GM18508 (cell line): ENCODE measurements at regions not wholly inside any gene's neighbourhood (a gene's known extent, or its start where the extent isn't known, plus 50 kb on each side); places are given as distances from the start of the nearest gene placed in this dataset.

Source experiments
- ATAC-seq: cut with Tn5 transposase; IDR thresholded peaks from one replicate; pipeline ENCODE4 v1.9.1; 2021; ENCODE audit warnings: moderate number of reproducible peaks; ENCODE audit not compliant: insufficient read depth, unreplicated experiment

DNA sequence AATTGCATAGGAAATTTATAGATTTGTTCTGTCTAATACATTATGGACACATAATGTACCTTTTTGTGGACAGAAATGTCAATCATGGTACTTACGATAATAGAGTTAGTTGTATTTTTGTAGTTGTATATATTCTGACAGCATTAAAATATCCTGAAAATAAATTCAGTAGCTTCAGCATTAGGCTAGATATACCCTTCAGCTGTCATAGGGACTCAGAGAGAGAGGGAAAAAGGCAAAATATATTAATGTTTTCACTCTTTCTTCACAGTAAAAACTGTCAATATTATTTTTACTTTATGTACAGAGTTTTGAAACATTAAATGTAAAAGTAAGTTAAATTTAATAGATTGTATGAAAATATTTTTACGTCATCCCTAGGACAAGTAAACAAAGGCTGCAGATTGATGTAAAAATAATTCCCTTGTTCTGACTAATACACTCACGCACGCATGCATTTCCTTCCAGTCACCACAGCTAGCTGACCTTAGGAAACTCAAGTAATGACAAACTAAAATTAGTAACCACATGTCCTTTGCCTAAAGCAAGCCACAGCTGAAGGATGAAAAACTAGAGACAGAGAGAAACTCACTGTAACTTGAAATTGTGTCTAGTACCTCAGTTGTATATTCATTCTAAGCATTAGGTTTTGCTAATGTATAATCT is 104.7 kb upstream of the CARD18 start:
- ATAC-seq: no peak

DNA sequence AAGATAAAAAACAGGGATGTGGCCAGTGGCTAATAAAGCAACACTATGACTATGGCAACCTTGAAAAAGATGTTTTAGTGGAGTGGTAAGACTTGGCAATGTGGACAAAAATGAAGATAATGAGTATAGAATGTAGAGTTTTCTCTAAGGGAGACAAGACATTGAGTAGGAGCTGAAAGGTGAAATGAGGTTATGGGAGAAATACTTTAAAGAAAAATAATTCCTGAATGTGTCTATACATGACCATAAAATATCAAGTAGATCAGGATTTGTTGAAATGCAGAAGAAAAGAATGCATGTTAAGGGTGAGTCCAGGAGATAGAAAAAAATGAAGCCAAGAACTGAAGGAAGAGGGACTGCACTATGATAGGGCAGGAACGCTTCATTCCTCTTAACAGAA is 101.6 kb upstream of the CARD18 start:
- ATAC-seq: no peak

DNA sequence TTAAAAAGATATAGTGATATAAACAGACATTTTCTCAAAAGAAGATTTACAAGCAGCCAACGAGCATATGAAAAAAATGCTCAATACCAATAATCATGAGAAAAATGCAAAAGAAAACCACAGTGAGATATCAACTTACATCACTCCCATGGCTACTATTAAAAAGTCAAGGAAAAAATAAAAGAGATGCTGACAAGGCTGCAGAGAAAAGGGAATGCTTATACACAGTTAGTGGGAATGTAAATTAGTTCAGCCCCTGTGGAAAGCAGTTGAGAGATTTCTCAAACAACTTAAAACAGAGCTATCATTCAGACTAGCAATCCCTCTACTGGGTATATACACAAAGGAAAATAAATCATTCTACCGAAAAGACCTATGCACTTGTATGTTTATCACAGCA is 97.1 kb upstream of the CARD18 start:
- no peak for ATAC-seq

DNA sequence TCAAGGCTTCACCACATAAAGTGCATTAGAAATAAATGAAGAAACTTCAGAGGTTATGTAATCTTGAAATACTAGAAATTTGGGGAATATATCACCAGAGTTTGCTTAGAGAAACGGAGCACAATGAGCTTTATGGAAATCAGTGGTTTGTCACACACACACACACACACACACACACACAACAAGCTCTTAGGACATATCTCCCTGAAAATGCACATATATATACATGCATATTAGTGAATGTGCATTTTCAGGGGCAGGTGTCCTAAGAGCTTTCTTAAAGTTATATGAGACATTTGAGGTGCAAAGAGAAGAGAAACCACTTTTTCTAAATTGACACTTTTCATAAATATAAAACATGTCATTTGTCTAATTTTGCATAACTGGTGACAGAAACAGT is 93.7 kb upstream of the CARD18 start:
- ATAC-seq: no peak

DNA sequence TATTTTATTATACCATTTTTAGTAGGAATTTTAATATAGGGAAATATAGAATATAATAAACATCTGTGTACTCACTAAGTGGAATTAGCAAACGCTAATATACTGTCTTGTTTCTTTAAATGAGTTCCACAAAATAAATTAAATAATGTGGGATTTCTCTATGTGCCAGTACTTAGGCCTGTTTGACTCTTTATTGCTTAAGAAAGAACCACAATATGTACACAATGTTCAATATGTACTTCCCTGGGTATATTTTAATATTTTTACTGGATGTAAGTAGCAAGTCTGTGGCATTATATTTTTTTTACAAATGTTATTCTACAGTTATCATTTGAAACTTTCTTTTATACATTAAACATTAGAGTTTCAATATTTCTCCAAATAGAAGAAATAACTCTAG is 92.5 kb upstream of the CARD18 start:
- ATAC-seq: no peak

DNA sequence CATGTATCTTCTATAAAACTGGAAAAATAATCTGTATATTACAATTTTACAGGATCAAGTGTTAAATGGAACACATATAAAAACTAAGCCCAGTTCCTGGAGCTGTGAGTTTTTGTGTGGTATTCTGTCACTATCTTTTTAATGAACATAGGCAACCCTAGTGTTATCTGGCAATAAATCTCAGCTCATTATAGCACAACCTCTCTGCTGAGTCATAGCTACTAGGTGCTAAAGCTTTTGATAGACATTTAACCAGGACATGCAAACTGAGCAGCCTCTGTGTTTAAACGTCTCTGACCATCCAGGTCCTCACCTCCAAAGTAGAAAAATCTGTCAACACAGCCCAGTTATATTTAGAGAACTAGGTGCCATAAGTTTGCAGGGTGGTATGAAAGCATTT is 91.0 kb upstream of the CARD18 start:
- no peak for ATAC-seq

DNA sequence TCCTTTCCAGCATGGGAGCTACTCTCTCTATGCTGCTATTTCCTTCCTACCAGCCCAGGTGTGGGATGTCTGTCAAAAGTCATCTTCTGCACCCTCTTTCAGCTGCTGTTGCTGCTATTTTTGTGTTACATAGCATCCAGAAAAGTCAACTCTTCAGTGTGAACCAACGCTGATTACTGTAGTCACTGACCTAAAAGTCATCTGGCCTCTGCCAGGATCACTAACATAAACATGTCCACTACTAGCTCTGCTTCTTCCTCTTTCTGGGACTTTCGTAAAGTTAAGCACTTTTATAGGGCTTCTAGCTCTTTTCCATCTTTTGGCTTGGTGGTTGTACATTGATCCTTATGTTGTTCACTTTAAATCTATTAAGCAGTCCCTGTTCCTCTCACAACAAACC is 90.2 kb upstream of the CARD18 start:
- no peak for ATAC-seq

DNA sequence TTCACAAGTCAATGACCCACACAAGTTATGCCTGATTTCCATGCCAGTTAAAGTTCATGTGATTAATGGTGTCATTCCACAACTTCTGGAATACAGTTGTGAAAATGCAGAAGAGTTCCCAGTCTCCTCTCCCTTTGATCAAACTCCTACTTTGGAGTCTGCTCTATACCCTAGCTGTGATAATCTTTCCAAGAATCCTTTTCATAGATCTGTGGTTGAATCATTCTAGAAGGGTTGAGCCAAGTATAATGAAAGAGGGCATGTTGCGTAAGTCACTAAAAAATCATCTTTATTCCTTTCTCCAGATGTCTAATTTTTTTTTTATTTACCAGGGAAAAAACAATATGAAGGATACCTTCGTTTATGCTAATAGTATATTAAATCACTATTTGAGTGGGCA is 89.7 kb upstream of the CARD18 start:
- no peak for ATAC-seq

DNA sequence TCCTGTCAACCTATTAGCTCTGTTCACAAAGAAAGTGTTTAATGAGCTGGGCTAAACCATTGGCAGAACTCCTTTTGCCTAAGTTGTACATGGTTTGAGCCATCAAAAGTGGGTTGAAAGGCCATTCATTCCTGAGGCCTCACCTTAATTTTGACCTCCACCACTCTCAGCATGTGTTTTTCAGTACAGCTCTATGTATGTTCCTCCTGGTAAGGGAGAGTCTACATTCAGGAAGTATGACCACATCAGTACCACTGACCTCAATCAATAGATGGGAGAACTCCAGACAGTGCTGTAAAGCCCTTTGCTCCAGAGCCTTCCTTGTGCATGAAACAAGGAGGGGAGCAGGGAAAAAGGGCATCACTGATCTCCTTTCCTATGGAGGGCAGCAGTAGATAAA is 87.8 kb upstream of the CARD18 start:
- ATAC-seq: no peak

DNA sequence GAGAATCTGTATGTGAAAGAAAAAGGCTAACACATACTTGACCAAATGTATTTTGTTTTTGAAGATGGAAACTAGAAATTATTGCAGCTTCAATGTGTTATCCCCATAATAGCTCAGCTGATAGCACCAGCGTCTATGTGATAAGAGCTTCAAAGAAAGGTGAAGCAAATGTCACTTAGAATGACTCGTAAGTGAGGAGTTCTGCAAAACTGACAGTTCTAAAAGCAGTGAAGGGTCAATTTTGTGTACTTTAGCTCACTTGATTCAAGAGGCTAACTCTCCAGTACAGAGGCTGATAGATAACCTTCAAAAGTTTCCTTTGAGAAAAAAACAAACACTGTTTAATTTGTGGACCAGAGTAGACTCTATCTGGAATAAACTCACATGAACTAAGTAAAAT is 87.2 kb upstream of the CARD18 start:
- no peak for ATAC-seq

DNA sequence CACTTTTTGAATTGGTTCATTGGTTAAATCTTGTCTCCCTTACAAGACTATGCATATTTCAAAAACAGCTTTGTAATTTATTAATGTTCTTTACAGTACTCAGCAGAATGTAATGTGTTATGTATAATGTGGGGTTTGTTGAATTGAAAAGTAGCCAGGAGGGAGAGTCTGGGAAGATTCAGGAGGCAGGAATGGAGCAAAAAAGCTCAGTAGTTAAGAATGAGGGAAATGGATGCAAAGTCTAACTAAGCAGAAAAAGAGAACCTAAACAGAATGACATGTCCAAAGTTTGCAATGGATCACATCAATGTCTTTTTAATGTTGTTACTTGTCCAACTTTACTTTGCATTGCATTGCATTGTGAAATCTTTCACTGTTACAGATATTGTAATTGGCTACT is 86.5 kb upstream of the CARD18 start:
- ATAC-seq: no peak

DNA sequence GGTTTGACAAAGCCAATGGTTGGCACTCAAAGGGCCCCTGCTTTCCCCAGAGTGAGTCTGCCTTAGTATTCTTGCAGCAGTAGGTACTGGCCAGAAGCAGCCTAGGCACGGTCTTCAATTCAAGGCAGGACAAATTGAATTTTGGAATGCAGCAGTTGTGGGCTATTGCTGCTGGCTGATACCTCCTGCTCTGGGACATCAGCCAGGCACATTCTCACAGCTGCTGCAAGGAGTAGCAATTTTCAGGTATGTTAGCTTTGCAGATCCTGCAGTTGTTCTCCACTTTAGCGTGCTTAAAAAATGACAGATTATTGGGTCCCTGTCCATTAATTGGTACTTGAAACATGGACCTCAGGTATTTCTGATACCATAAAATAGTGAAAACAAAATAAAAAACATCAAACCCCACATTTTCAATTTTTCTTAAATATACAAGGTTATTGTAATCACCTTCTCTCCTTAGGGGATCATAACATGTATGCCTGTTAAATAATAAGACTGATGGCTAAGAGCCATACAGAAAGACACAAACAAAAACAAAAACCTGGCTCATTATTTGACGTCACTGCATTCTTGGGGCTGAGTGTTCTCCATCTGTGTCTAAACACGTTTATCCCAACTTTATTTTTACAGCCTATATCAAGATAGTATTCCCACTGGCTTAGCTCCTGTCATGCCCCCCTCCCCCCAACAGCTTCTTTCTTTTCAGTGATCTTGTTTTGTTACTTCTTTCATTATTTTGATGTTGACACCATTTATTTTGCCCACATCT is 85.1 kb upstream of the CARD18 start:
- no peak for ATAC-seq

DNA sequence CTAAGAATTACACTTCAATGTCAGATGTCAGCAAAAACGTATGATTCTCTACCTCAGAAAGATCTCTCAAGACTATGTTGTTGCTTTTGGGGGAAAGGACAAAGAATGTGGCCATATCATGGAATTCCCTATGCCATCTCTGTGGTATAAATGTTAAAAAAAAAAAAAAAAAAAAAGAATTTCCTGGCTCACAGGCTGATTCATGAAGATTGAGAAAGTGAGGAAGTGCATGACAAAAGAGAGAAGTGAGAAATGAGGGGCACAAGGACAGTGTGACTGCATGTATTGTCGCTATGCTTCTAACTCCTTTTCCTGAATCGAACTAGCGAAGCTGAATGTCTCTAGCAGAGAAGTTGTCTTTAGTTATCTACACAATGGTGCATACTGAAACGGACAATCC is 80.6 kb upstream of the CARD18 start:
- no peak for ATAC-seq

DNA sequence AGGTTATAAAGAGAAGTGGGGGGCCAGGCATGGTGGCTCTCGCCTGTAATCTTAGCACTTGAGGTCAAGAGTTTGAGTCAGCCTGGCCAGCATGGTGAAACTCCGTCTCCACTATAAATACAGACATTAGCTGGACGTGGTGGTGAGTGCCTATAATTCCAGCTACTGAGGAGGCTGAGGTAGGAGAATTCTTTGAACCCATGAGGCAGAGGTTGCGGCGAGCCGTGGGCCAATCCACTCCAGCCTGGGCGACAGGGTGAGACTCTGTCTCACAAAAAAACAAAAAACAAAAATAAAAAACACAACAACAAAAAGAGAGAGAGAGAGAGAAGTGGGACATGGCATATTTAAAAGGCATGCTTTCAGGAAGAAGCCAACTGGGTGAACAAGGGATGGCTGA is 80.1 kb upstream of the CARD18 start:
- ATAC-seq: no peak

DNA sequence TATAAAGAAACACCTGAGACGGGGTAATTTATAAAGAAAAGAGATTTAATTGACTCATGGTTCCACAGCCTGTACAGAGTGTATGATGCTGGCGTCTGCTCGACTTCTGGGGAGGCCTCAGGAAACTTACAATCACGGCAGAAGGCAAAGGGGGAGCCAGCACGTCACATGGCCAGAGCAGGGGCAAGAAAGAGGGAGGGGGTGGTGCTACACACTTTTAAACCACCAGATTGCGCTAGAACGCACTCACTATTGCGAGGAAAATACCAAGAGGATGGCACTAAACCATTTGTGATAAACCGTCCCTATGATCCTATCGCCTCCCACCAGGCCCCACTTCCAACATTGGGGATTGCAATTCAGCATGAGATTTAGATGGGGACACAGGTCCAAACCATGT is 79.7 kb upstream of the CARD18 start:
- no peak for ATAC-seq

DNA sequence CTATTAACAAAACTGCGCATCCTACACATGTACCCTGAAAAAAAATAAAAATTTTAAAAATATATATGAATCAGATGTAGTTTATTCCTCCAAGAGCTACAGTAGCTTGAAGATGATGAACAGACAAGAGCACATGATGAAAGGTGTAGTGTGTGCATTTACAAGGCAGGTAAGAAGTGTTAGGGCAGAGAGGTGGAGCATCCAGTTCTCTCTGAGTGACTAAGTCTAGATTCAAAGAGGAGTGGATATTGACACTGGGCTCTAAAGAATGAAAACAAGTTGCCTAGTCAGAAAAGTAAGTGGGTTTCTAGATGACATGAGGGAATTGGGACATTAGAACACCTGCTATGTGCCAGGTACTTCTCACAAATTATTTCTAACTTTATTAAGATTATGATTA is 76.0 kb upstream of the CARD18 start:
- no peak for ATAC-seq

DNA sequence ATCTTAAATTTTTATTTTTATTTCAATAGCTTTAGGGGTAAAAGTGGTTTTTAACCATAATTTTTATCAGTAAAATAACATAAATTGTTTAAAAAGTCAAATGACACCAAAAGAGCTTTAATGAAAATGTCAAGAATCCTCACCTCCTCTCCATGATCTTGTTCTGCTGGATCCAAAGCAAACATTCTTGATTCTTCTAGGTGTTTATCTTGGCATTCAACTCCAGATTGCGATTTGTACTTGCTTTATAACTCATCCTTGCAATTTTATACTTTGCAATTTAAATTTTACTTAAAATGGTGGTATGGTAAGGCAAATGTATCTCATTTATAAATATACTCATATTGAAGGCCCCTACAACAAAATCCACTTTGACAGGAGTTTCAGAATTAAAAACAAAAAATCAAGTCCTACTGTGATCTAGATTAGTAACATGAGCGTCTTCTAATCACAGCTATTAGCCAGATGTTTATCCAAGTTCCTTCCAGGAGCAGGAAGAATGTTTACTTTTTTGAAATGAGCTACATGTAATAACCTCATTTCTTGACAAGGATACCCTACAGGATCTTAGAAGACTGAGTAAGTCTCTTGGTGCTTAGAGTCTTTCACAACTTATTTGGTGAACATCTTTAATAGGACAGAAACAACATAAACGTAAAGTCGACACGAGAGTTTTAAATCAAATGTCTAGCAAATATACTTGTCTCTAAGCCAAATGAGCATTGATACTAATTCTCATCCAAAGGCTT is 72.4 kb upstream of the CARD18 start:
- no peak for ATAC-seq

DNA sequence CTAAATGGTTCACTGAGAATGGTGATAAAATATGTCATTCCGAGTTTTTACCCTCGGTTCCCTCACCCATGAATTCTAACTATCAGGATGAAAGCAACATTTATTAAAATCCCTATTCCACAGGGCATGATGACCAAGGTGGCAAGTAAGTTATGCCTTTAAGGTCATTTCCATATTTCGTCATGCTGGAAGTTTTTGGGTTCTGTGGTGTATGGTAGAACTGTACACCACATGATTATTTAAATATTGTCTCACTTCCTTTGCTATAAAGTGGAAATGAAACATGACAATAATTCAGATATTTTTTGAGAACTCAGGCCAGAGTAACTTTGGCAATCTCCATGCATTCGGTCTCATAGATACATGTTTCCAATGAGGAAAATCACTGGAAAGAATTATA is 68.5 kb upstream of the CARD18 start:
- no peak for ATAC-seq

DNA sequence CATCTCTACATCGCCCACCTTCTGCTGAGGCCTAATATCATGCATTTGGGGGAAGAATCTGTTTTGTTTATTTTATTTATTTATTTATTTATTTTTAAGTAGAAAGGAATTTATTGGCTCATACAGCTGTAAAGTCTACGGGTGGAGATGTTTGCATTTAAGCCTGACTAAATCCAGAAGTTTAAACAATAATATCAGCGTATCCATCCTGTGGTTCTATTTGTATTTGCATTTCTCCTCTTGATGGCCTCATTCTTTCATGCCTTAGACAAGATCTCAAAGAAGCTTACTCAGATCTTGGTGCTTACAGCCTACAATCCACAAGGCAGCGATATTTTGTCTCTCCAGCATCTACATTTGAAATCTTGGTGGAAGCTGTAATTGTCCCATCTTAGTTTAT is 67.1 kb upstream of the CARD18 start:
- ATAC-seq: no peak

DNA sequence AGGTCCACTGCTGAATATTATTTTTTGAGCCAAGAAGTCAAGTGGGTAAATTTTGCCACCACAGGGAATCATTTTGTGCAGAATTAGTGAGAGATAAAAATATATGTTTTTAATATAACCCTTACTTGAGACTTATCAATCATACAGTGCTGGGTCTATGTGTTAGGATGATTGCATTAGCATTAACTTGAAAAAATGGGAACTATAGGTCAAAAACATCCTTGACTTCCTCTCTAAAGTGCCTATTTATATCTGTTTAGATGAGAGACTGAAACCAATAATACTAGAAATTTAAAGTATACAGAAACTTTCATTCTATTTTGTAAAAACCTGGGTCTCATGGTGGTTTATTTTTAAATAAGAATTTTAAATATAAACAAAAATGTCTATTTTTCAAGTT is 65.1 kb upstream of the CARD18 start:
- no peak for ATAC-seq

DNA sequence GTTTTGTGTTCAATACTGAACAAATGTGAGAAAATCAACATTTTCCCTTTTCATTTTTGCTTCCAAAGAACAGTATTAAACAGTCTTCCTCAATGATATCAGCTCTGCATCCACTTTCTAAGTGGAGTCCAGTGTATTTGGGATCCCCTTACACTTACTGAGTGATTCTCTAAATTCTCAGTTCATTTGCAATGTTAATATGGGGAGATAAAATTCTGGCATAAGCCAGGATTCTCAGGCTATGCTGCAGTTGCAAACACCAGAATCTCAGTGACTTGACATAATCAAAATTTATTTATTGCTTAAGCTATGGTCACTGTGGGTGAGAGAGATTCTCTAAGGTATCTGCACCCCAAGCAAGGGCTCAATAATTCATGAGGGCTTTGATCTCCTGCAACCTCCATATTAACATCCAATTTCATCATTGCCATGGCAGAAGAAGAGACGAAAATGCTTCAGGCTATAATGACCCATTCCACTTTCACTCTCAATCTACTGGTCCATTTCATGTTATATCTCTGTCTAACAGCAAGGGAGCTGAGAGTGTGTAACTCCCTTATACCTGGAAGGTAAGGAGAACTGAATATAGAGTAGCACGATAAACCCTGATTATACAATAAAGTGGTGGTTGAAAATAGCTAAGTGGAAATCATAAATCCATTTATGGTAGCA is 64.1 kb upstream of the CARD18 start:
- ATAC-seq: no peak
